Neural cell (in vitro differentiated cells): ENCODE measurements at regions not wholly inside any gene's neighbourhood (a gene's known extent, or its start where the extent isn't known, plus 50 kb on each side); places are given as distances from the start of the nearest gene placed in this dataset.

Experiments
- H2AFZ ChIP-seq: fragments of 200-600, 300-800 bp; sonication (generic), shearing (Covaris generic); 2 replicates; pipeline ENCODE4 v1.6.0; 2014; ENCODE audit warnings: low read depth, mild to moderate bottlenecking, antibody characterized with exemption, low read length, moderate library complexity
- H3F3A ChIP-seq: fragments of 200-600 bp; shearing (Covaris generic); 2 replicates; pipeline ENCODE4 v1.6.1; 2016; ENCODE audit warnings: mild to moderate bottlenecking, moderate library complexity, mixed read lengths, antibody characterized with exemption, low read length; ENCODE audit not compliant: insufficient read depth, poor library complexity, severe bottlenecking
- H3K27ac ChIP-seq: fragments of 200-600, 300-800 bp; sonication (generic), shearing (Covaris generic); 2 replicates; pipeline ENCODE4 v1.5.1; 2014; ENCODE audit warnings: mild to moderate bottlenecking, low read length, moderate library complexity
- H3K27me3 ChIP-seq: fragments of 300-800, 200-600 bp; sonication (generic), shearing (Covaris generic); 2 replicates; pipeline ENCODE4 v1.6.0; 2014; ENCODE audit warnings: mild to moderate bottlenecking, low read depth, low read length, moderate library complexity; ENCODE audit not compliant: insufficient read depth
- H3K36me3 ChIP-seq: fragments of 300-800, 200-600 bp; sonication (generic), shearing (Covaris generic); 2 replicates; pipeline ENCODE4 v1.5.1; 2014; ENCODE audit warnings: mild to moderate bottlenecking, antibody characterized with exemption, low read length, moderate library complexity; ENCODE audit not compliant: insufficient read depth
- H3K4me2 ChIP-seq: fragments of 300-800, 200-600 bp; sonication (generic), shearing (Covaris generic); 2 replicates; pipeline ENCODE4 v1.6.0; 2014; ENCODE audit warnings: mild to moderate bottlenecking, low read length
- H3K4me3 ChIP-seq: fragments of 300-800, 200-600 bp; sonication (generic), shearing (Covaris generic); 2 replicates; pipeline ENCODE4 v1.5.1; 2014; ENCODE audit warnings: mild to moderate bottlenecking, low read length, moderate library complexity
- H3K79me2 ChIP-seq: fragments of 200-600 bp; shearing (Covaris generic); replicated peaks from 2 replicates; pipeline ENCODE4 v1.6.0; 2014; ENCODE audit warnings: mild to moderate bottlenecking, low read length, moderate library complexity; ENCODE audit not compliant: insufficient read depth
- H3K9ac ChIP-seq: fragments of 300-800, 200-600 bp; sonication (generic), shearing (Covaris generic); 2 replicates; pipeline ENCODE4 v1.6.1; 2016; ENCODE audit warnings: mild to moderate bottlenecking, low read length, mixed read lengths
- H3K9me2 ChIP-seq: fragments of 200-600 bp; shearing (Covaris generic); 2 replicates; pipeline ENCODE4 v1.6.1; 2016; ENCODE audit warnings: mild to moderate bottlenecking, low read length, mixed read lengths; ENCODE audit not compliant: insufficient read depth
- H3K9me3 ChIP-seq: fragments of 200-600, 300-800 bp; sonication (generic), shearing (Covaris generic); 2 replicates; pipeline ENCODE4 v1.6.1; 2016; ENCODE audit warnings: mild to moderate bottlenecking, mixed run types, low read length, moderate library complexity, mixed read lengths
- H4K20me1 ChIP-seq: fragments of 200-600 bp; shearing (Covaris generic); 2 replicates; pipeline ENCODE4 v1.6.1; 2016; ENCODE audit warnings: mild to moderate bottlenecking, mixed run types; ENCODE audit not compliant: insufficient read depth
- CTCF ChIP-seq: fragments of 450-650 bp; IDR thresholded peaks from 2 replicates; pipeline ENCODE4 v1.5.1; 2014; ENCODE audit warnings: antibody characterized with exemption, mild to moderate bottlenecking, moderate library complexity; ENCODE audit not compliant: poor library complexity, severe bottlenecking
- EP300 ChIP-seq: fragments of 450-650 bp; conservative IDR thresholded peaks from 2 replicates; pipeline ENCODE4 v1.6.1; 2014; ENCODE audit warnings: antibody characterized with exemption, mild to moderate bottlenecking, moderate library complexity; ENCODE audit not compliant: poor library complexity, severe bottlenecking
- EZH2 ChIP-seq: fragments of 200-600, 300-800 bp; shearing (Covaris generic), sonication (generic); IDR thresholded peaks from 2 replicates; pipeline ENCODE4 v1.6.1; 2014; ENCODE audit warnings: antibody characterized with exemption, low read length, borderline replicate concordance, mild to moderate bottlenecking; ENCODE audit not compliant: insufficient read depth, poor library complexity, severe bottlenecking
- MXI1 ChIP-seq: fragments of 450-650 bp; conservative IDR thresholded peaks from 2 replicates; pipeline ENCODE4 v1.6.1; 2014; ENCODE audit warnings: antibody characterized with exemption, mild to moderate bottlenecking; ENCODE audit not compliant: poor library complexity, severe bottlenecking
- POLR2AphosphoS5 ChIP-seq: IDR thresholded peaks from 2 replicates; pipeline ENCODE4 v1.6.1; 2012
- RAD21 ChIP-seq: fragments of 450-650 bp; conservative IDR thresholded peaks from 2 replicates; pipeline ENCODE4 v1.6.1; 2014; ENCODE audit warnings: antibody characterized with exemption, mild to moderate bottlenecking, moderate library complexity
- REST ChIP-seq: IDR thresholded peaks from 2 replicates; pipeline ENCODE4 v1.6.1; 2012; ENCODE audit warnings: borderline replicate concordance
- SMC3 ChIP-seq: fragments of 450-650 bp; conservative IDR thresholded peaks from 2 replicates; pipeline ENCODE4 v1.6.1; 2014; ENCODE audit warnings: antibody characterized with exemption, mild to moderate bottlenecking, moderate library complexity; ENCODE audit not compliant: poor library complexity
- TAF1 ChIP-seq: IDR thresholded peaks from 2 replicates; pipeline ENCODE4 v1.6.1; 2012; ENCODE audit warnings: low read depth

- TF ChIP-seq EP300, result no peak
- TF ChIP-seq REST, result no peak
- TF ChIP-seq TAF1, result no peak
- no peak for TF ChIP-seq EZH2
- TF ChIP-seq SMC3, result no peak
- no peak for TF ChIP-seq POLR2AphosphoS5
- TF ChIP-seq RAD21, result no peak
- TF ChIP-seq MXI1, result no peak
- no peak for TF ChIP-seq CTCF
- Histone ChIP-seq H4K20me1 (no peaks in the 10 kb centered on the region), H3K4me2 (no peak overlapping the region), H3F3A (no peaks in the 10 kb centered on the region), H3K27me3 (no peaks in the 10 kb centered on the region), H3K79me2 (no peaks in the 10 kb centered on the region), H3K36me3 (no peaks in the 10 kb centered on the region), H2AFZ (no peak overlapping the region), H3K27ac (peak overlapping the region; percentile 46), H3K4me3 (no peak overlapping the region), H3K9me3 (no peaks in the 10 kb centered on the region), H3K9ac (no peak overlapping the region), H3K9me2 (no peaks in the 10 kb centered on the region)
Measured at GRCh38 chr13:109913936-109914510, 127.6 kb upstream of the IRS2 start.

- TF ChIP-seq EP300, result no peak
- TF ChIP-seq RAD21, result no peak
- TF ChIP-seq SMC3, result no peak
- TF ChIP-seq REST, result no peak
- no peak for TF ChIP-seq MXI1
- TF ChIP-seq TAF1, result no peak
- no peak for TF ChIP-seq EZH2
- no peak for TF ChIP-seq POLR2AphosphoS5
- TF ChIP-seq CTCF, result no peak
- Histone ChIP-seq H3K27ac (peak overlapping the region; percentile 46), H3K9me2 (no peaks in the 10 kb centered on the region), H3K9me3 (no peaks in the 10 kb centered on the region), H2AFZ (no peak overlapping the region), H4K20me1 (no peaks in the 10 kb centered on the region), H3K79me2 (no peaks in the 10 kb centered on the region), H3K36me3 (no peaks in the 10 kb centered on the region), H3K9ac (no peak overlapping the region), H3K27me3 (no peaks in the 10 kb centered on the region), H3F3A (no peaks in the 10 kb centered on the region), H3K4me3 (no peak overlapping the region), H3K4me2 (no peak overlapping the region)
Measured at GRCh38 chr13:109913186-109913585, 126.8 kb upstream of the IRS2 start.
